ENCODE measurements at regions not wholly inside any gene's neighbourhood (a gene's known extent, or its start where the extent isn't known, plus 50 kb on each side); places are given as distances from the start of the nearest gene placed in this dataset.

DNA sequence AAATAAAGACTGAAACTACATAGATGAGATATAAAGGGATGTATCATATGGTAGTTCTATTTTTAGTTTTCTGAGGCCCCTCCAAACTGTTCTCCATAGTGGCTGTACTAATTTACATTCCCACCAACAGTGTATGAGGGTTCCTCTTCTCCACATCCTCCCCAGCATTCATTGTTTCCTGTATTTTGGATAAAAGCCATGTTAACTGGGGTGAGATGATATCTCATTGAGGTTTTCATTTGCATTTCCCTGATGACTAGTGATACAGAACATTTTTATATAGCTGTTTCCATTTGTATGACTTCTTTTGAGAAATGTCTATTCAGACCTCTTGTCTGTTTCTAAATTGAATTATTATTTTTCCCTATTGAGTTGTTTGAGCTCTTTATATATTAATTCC, 229.3 kb downstream of the RFPL4B start:
- no peak for TF ChIP-seq CTCF (IDR thresholded peaks at IDR 0.05; ENCODE audit: extremely low read depth in 1 of 2, insufficient read depth in 1 of 2, low read depth in 1 of 2, low read length in 2 of 2)
- no peak for TF ChIP-seq POLR2A (IDR thresholded peaks at IDR 0.05; ENCODE audit: low read depth, low read length)
- no peak for TF ChIP-seq EZH2 (IDR thresholded peaks at IDR 0.05; ENCODE audit: borderline replicate concordance, low read depth, low read length, severe bottlenecking)
- TF ChIP-seq MAX (IDR thresholded peaks at IDR 0.05; ENCODE audit: insufficient read depth, insufficient read length) = no peak
- TF ChIP-seq GATA2 (IDR thresholded peaks at IDR 0.05; ENCODE audit: insufficient read depth, insufficient read length, low read depth, low read length) = no peak
- no peak for TF ChIP-seq POLR2AphosphoS5 (IDR thresholded peaks at IDR 0.05; ENCODE audit: insufficient read depth, low read depth, low read length)

All from endothelial cell of umbilical vein (primary cell).